GM12878 (cell line): ENCODE measurements at regions not wholly inside any gene's neighbourhood (a gene's known extent, or its start where the extent isn't known, plus 50 kb on each side); places are given as distances from the start of the nearest gene placed in this dataset.

Experiments
- CREM ChIP-seq: IDR thresholded peaks from 2 replicates; pipeline ENCODE4 v1.6.1; 2014; ENCODE audit warnings: antibody characterized with exemption, low read depth
- EZH2 ChIP-seq: IDR thresholded peaks from 2 replicates; pipeline ENCODE4 v1.6.1; 2012; ENCODE audit warnings: low read depth, mild to moderate bottlenecking, control low read depth, inconsistent platforms, low read length, borderline replicate concordance; ENCODE audit not compliant: control insufficient read depth
- POLR2A ChIP-seq: IDR thresholded peaks from 2 replicates; pipeline ENCODE4 v1.6.1; 2011; ENCODE audit warnings: low read depth, mild to moderate bottlenecking, low read length
- POLR2AphosphoS5 ChIP-seq: IDR thresholded peaks from 2 replicates; pipeline ENCODE4 v1.6.1; 2011; ENCODE audit warnings: mild to moderate bottlenecking, low read length, inconsistent platforms
- TAF1 ChIP-seq: IDR thresholded peaks from 2 replicates; pipeline ENCODE4 v1.6.1; 2011; ENCODE audit warnings: mild to moderate bottlenecking, low read depth, low read length, borderline replicate concordance
- ZNF217 ChIP-seq: fragments of 450-650 bp; IDR thresholded peaks from 2 replicates; pipeline ENCODE4 v1.6.1; 2017; ENCODE audit warnings: antibody characterized with exemption, mild to moderate bottlenecking
- TF ChIP-seq, protein P1 (sequence below), 3 experiments: IDR thresholded peaks in 2 of 3; conservative IDR thresholded peaks in 1 of 3; 2 replicates each; pipeline ENCODE4 v1.5.1; 2011; ENCODE audit warnings: low read depth in 3 of 3, low read length in 3 of 3, mild to moderate bottlenecking in 3 of 3, control low read depth in 2 of 3, moderate library complexity in 2 of 3, inconsistent platforms in 1 of 3, mixed read lengths in 1 of 3; ENCODE audit not compliant: control insufficient read depth in 2 of 3, insufficient read depth in 1 of 3; ENCODE audit errors: extremely low read depth in 1 of 3

DNA sequence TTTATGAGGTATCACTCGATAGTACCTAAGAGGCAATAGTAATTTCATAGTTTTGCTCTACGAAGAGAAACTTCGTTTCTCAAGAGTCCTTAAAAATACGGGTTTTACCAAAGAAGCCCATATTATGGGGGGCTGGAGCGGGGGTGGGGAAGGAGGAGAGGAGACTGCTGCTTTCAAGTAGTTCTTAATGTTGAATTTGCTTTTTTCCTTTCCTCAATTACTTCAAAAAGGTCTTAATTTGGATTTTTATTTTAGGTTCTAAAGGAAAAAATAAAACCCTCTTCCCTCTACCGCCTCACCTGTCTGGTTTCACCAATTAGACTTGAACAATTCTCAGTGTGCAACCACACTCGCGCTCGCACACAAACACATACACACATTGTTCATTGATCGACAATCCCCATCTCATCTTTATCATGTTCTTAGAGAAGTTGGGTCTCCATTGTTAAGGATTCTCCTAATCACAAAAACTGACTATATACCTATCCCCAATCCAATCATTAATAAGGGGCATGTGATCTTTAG is 97.2 kb downstream of the HFE start:
- TF ChIP-seq EZH2, result no peak
- no peak for TF ChIP-seq TAF1
- no peak for TF ChIP-seq CREM
- TF ChIP-seq, protein P1, sequence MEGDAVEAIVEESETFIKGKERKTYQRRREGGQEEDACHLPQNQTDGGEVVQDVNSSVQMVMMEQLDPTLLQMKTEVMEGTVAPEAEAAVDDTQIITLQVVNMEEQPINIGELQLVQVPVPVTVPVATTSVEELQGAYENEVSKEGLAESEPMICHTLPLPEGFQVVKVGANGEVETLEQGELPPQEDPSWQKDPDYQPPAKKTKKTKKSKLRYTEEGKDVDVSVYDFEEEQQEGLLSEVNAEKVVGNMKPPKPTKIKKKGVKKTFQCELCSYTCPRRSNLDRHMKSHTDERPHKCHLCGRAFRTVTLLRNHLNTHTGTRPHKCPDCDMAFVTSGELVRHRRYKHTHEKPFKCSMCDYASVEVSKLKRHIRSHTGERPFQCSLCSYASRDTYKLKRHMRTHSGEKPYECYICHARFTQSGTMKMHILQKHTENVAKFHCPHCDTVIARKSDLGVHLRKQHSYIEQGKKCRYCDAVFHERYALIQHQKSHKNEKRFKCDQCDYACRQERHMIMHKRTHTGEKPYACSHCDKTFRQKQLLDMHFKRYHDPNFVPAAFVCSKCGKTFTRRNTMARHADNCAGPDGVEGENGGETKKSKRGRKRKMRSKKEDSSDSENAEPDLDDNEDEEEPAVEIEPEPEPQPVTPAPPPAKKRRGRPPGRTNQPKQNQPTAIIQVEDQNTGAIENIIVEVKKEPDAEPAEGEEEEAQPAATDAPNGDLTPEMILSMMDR (IDR thresholded peaks at IDR 0.05 in 2 of 3, conservative IDR thresholded peaks at IDR 0.05 in 1 of 3; ENCODE audit: control insufficient read depth in 2 of 3, extremely low read depth in 1 of 3, insufficient read depth in 1 of 3, low read depth in 3 of 3, low read length in 3 of 3), result no peak
- TF ChIP-seq POLR2AphosphoS5, result no peak
- no peak for TF ChIP-seq POLR2A
- no peak for TF ChIP-seq ZNF217
